ENCODE measurements at regions not wholly inside any gene's neighbourhood (a gene's known extent, or its start where the extent isn't known, plus 50 kb on each side); places are given as distances from the start of the nearest gene placed in this dataset.
"Not testable (repeated sequence)": the region's sequence is repeated elsewhere in the genome, so short reads cannot be mapped to it uniquely, and the experiment has no call there.

- DNase-seq (ENCODE audit: low read depth in 2 of 2): no peak
Measured at GRCh38 chr3:197368821-197369220, 70.4 kb upstream of the DLG1 start.

- no peak for DNase-seq (ENCODE audit: low read depth in 2 of 2)
Measured at GRCh38 chr3:197368330-197368729, 69.9 kb upstream of the DLG1 start.

- DNase-seq (ENCODE audit: low read depth in 2 of 2): peak in 1 of 2 experiments; percentile 32
Measured at GRCh38 chr3:197367081-197367780, 68.8 kb upstream of the DLG1 start.

- DNase-seq (ENCODE audit: low read depth in 2 of 2): no peak
Measured at GRCh38 chr3:197366301-197367044, 68.1 kb upstream of the DLG1 start.

GRCh38 chr3:197365586-197365985, 67.2 kb upstream of the DLG1 start:
- peak; percentile 43 to 50 for DNase-seq (ENCODE audit: low read depth in 2 of 2)

GRCh38 chr3:197364410-197365071, 66.1 kb upstream of the DLG1 start:
- no peak for DNase-seq (ENCODE audit: low read depth in 2 of 2)

GRCh38 chr3:197363553-197364409, 65.4 kb upstream of the DLG1 start:
- no peak for DNase-seq (ENCODE audit: low read depth in 2 of 2)

GRCh38 chr3:197362081-197362480, 63.7 kb upstream of the DLG1 start:
- DNase-seq (ENCODE audit: low read depth in 2 of 2): no peak

GRCh38 chr3:197360095-197360494, 61.7 kb upstream of the DLG1 start:
- DNase-seq (ENCODE audit: low read depth in 2 of 2): not testable (repeated sequence)

- DNase-seq (ENCODE audit: low read depth in 2 of 2): not testable (repeated sequence)
Measured at GRCh38 chr3:197359476-197359875, 61.1 kb upstream of the DLG1 start.

- no peak for DNase-seq (ENCODE audit: low read depth in 2 of 2)
Measured at GRCh38 chr3:197356741-197357140, 58.3 kb upstream of the DLG1 start.

- DNase-seq (ENCODE audit: low read depth in 2 of 2): no peak
Measured at GRCh38 chr3:197356275-197356674, 57.9 kb upstream of the DLG1 start.

GRCh38 chr3:197355713-197356112, 57.3 kb upstream of the DLG1 start:
- DNase-seq (ENCODE audit: low read depth in 2 of 2): no peak

GRCh38 chr3:197354568-197355001, 56.2 kb upstream of the DLG1 start:
- DNase-seq (ENCODE audit: low read depth in 2 of 2): no peak

- DNase-seq (ENCODE audit: low read depth in 2 of 2): no peak
Measured at GRCh38 chr3:197353867-197354567, 55.6 kb upstream of the DLG1 start.

- no peak for DNase-seq (ENCODE audit: low read depth in 2 of 2)
Measured at GRCh38 chr3:197353001-197353866, 54.8 kb upstream of the DLG1 start.

- no peak for DNase-seq (ENCODE audit: low read depth in 2 of 2)
Measured at GRCh38 chr3:197352382-197352781, 54.0 kb upstream of the DLG1 start.

- DNase-seq (ENCODE audit: low read depth in 2 of 2): no peak
Measured at GRCh38 chr3:197350446-197350845, 52.0 kb upstream of the DLG1 start.

GRCh38 chr3:197349368-197349767, 51.0 kb upstream of the DLG1 start:
- no peak for DNase-seq (ENCODE audit: low read depth in 2 of 2)
